Renal cortical epithelial cell (primary cell): ENCODE measurements at regions not wholly inside any gene's neighbourhood (a gene's known extent, or its start where the extent isn't known, plus 50 kb on each side); places are given as distances from the start of the nearest gene placed in this dataset.
"Not testable (repeated sequence)": the region's sequence is repeated elsewhere in the genome, so short reads cannot be mapped to it uniquely, and the experiment has no call there.

Experiments
- DNase-seq: peaks from one replicate; pipeline ENCODE4 v3.0.0-alpha.2; 2011; ENCODE audit warnings: low read depth

DNA sequence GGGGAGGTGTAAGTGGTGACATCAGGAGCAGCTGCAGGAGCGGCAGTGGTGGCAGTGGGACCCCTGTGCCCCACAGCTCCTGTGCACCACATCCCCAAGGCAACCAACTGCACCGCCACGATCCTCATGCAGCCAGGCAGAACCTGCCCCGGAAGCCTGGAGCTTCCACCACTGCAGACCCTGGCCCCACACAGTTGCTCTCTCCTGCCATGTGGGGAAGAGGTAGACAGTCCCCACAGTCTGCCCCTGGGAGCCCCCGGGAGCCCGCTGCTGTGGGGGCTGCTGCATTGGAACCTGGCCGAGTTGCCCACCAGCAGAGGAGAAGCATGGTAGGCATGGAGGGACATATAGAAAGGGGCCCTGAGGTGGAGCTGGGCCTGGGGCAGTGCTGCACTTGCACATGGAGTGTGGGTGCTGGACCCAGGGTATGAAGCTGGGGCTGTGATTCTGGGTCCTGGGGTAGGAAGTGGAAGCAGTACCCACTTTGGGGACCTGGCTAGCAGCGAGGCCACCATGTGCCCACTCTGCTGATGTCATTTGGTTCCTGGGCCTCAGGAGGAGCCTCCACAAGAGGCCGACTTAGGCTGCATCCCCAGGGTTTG, 623.3 kb upstream of the LRRTM4 start:
- no peak for DNase-seq

DNA sequence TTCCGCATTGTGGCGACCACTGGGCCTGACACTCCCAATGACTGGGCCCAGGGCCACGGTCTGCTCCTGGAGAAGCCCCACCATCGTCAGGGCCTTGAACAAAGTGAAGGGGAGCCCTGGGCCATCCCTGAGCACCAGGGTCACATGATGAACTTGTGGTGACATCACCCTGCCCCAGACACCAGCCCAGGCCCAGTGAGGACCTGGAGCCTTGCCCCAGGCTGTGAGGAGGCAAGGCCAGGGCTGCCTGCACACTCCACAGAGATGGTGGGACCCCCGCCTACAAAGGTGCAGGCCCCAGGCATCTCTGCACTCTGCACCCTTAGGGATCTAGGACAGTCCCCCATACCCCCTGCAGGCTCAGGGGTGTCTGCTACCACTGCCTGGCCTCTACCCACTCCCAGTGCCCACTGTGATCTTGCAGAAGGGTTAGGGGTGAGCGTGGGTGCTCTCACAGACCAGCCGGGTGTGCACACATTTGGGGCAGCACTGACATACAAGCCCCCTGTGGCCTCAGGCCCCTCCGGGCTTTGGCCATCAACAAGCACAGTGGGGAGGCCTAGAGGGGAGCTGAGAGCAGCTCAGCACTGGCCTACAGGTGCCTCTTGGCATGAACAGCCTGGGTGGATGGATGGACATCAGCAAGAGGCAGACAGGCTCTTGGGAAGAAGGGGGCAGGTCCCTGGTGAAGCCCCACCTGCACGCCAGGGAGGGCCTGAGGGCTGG, 624.0 kb upstream of the LRRTM4 start:
- DNase-seq: no peak

DNA sequence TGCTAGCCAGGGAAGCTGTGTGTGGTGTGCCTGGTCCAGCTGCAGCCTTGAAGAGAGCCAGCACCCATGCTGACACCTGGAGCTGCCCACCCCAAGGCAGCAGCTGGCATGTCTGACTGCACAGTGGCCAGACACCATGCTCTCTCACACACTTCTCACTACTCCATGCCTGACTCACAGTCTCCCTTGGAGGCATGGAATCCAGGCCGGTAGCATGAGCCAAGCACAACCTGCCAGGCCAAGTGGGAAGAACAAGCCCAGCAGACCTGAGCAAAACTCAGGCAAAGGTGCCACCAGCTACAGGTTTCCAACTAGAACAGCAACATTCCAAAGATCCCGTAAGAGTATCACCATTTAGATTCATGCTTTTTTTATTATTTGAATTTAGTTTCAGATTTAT, 625.3 kb upstream of the LRRTM4 start:
- DNase-seq: no peak

DNA sequence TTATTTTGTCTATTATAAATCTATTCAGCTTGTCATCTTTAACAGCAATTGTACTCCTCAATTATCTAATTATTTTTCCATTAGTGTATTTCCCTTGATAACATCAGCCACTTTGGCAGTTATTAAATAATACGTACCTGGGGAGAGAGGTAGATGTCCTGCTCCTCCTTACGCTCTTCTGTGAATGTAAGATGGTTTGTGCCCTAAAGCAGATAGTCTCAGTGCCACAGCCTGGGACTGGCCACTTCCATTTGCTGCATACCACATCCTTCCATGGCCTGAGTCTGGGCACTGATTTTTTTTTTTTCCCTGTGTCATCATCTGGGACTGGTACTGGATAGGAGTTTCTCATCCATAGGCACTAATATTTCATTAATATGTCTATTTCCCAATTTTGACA, 632.4 kb upstream of the LRRTM4 start:
- no peak for DNase-seq

DNA sequence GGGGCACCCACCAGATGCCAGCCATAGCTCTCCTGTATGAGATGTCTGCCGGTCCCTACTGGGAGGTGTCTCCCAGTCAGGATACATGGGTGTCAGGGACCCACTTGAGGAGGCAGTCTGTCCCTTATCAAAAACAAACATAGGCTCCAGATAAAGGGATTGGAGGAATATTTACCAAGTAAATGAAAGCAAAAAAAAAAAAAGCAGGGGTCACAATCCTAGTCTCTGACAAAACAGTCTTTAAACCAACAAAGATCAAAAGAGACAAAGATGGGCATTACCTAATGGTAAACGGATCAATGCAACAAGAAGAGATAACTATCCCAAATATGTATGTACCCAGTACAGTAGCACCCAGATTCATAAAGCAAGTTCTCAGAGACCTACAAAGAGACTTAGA, 640.0 kb upstream of the LRRTM4 start:
- no peak for DNase-seq

DNA sequence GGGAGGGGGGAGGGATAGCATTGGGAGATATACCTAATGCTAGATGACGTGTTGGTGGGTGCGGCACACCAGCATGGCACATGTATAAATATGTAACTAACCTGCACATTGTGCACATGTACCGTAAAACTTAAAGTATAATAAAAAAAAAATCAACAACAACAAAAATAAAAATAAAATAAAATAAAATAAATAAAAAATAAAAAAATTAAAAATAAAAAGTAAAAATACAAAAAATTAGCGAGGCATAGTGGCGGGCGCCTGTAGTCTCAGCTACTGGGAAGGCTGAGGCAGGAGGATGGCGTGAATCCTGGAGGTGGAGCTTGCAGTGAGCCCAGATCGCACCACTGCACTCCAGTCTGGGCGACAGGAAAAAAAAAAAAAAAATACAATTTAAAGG, 650.0 kb upstream of the LRRTM4 start:
- DNase-seq: not testable (repeated sequence)

DNA sequence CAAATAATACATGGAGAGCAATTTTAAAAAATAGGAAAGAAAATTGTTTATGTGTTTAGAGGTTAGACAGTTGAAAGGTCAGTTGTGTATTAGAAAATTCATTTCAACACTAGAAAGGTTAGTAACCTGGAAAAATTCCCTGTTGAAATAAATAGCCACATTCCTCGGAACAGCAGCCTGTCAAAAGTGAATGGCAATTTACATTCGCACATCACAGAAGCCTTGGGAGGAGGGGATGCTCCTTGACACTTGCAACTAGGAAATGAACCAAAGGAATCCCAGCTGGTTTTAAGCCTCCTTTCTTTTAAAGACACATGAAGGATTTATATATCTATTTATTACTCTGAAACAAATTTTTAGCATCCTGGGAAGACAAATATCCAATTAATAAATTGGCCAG, 653.5 kb upstream of the LRRTM4 start:
- DNase-seq: no peak

DNA sequence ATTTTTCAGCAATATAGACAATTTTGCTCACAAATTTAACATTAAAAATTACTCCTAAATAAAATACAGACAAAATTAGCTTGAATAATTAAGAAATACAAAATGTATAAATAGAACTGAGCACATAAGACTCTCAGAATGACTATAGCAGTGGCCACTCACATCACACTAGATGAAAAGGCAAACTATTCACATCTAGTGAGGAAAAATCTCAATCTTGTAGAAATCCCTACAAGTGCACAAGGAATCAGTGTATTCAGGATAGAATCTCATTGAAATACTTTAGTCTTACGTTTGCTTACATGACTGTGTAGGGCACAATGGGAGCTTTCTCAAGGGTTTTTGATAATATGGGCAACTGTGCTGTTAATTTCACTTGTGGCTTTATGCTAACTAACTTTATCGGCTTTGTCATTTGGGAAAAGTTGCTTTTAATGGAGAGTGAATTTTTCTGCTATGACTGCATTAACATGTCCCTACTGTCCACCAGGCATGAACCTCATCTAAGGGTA, 678.9 kb upstream of the LRRTM4 start:
- no peak for DNase-seq

DNA sequence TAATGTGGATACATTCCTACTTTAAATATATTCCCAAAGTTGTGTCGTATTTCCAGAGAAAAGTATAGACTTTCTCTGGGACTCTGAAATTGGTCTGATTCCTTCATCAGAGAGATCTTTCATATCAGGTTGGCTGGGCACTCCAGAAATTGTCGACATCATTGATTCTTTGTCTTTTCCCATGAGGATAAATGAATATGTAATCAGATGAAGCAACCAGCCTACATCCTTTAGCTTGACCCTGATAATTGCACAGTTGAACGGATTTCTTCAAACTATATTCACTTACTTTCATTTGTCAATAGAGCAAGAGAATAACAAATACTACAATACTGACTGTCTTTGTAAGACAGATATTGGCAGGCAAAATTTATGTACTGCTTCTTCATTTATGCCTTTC, 680.2 kb upstream of the LRRTM4 start:
- DNase-seq: no peak

DNA sequence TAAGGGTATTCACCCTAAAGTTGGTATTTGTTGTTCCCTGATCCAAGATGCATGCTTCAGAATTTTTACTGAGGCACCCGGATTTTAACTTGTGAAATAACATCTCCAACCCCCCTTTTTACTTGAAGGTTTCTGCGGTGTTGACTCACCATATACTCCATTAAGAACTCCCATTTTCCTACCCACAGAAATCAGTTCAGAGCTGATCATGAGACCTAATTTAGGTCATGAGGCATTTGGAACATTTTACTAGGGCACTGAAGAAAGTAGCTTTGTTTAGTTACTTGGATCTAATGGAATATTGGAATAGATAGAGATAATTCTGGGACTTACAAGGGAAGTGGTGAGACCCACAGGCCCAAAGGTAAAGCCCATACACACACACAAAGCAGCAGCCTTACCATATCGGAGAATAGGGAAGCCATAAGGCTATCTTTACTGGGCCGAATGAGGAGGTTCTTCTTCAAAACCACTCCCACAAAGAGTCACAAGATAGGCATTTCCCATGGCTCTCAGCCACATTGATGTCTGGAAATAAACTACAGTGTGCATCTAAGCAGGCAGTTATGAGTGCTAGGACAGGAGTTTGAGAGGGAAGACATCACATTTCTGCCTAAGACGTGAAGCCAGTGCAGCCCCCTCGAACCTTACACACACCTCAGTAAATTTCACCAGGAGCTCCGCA, 681.0 kb upstream of the LRRTM4 start:
- DNase-seq: no peak

DNA sequence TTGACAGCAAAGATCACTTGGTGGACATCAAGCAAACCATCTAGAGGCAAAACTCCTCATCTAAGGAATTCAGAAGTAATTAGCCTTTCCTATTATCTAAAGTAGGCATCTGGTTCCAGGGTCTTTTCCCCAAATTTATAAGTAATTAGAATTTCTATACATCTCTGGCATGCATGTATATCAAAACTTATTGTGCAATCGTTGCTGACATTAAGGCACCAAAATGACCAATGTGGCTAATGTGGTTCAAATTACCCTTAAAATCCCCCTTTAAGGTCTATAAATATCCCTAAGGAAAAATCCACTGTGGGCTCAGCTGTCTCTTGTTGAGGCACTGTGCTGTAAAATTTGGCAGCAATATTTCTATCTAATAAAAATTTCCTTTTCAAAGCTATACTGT, 695.9 kb upstream of the LRRTM4 start:
- DNase-seq: no peak

DNA sequence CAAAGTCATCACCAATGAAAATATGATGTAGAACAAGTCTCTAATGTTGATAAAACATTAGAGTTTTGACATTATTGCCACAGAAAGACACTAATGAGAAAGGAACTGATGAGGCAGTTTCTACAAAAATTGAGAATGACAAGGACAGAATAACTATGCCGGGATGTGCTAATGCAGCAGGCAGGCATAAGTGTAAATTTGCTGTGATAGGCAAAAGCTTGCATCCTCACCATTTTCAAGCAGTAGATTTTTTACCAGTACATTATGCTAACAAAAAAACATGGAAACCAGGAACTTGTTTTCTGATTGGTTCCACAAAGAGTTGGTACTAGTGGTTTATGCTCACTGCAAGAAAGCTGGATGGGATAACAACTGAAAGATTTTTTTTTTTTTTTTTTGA, 715.5 kb upstream of the LRRTM4 start:
- DNase-seq: no peak

DNA sequence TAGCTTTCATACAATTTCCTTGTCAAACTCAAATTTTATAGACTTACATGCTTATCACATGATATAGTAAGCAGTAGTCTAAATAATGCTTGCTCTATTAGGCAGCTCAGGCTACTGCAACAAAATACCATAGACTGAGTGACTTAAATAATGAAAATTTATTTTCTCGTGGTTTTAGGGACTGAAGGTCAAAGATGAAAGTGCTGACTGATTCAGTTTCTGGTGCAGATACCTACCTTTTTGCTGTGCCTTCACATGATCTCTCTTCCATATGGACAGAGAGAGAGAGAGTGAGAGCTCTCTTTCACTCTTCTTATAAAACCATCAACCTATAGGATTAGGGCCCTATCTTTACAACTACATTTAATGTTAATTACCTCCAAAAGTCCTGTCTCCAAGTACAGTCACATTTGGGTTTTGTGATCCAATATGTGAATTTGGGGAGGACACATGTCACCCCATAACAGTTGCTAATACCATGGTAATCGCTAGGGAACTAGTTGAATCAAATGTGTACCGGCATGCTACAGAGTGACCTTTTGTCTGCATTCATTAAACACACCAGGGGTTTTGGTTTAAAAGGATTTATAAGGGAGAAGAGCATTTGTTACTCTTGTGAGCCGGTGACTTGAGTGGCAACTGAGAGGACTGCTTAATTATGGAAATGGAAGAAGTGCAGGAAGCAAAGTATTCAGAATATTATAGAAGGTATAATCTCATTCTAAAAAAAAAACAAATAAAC, 723.4 kb upstream of the LRRTM4 start:
- no peak for DNase-seq

DNA sequence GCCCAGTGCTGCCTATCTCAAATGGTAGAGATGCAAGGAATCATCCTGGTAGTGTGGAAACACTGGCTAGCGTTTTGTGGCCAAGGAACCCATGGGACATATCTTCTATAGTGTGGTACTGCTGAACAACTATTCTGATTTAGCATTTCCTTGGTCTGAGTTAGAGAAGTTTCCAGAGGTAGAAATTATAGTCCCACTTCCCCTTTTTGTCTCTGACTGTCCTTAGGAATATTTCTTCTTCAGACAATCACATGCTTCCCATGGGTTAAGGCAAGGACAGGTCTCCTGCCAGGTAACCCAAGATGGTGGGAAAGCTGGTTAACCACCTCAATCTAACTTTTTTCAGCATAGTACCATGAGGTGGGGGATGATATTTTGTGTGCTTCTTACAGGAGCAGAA, 729.5 kb upstream of the LRRTM4 start:
- DNase-seq: no peak

DNA sequence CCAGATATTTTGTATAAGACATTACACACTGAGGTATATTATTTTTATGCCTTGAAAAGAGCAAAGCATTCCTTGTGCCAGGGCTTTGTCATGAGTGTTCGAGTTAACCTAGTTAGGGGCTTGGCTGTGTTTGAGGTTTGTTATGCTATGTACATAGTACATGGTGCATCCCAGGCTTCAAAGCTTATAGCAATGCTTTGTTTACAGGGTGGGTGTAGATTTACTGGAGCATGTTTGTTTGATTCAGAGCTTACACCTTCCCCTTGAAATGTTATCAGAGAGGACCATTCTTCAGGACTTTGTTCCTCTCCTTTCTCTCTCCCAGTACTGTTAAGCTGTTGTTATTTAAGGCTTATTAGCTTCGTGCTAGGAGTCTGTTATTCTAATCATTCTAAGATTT, 738.7 kb upstream of the LRRTM4 start:
- DNase-seq: no peak

DNA sequence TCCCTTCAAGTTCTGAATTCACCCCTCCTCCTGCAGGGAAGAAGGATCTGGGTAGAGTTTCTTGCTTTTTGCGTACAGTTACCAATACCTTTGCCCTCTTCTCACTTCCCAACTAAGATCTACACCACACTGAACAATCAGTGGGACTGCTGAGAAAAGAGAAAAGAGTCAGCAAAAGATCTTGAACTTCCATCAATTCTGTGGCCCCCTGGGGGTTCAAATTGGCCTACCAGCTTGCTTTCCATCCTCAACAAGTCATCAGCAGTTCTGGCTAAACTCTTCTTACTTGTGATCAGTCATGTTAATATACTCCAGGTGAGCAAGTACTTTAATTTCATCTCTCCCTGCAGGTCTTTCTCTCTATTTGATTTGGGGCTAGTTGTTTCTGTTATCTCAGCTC, 739.3 kb upstream of the LRRTM4 start:
- DNase-seq: no peak

DNA sequence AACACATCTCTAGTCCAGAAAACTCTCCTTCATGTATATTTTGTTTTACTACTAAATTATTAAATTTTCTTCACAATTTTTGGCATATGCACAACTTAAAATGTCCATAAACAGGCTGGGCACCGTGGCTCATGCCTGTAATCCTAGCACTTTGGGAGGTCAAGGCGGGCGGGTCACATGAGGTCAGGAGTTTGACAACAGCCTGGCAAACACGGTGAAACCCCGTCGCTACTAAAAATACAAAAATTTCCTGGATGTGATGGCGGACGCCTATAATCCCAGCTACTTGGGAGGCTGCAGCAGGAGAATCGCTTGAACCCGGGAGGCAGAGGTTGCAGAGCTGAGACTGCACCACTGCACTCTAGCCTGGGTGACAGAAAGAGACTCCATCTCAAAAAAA, 739.9 kb upstream of the LRRTM4 start:
- DNase-seq: not testable (repeated sequence)

DNA sequence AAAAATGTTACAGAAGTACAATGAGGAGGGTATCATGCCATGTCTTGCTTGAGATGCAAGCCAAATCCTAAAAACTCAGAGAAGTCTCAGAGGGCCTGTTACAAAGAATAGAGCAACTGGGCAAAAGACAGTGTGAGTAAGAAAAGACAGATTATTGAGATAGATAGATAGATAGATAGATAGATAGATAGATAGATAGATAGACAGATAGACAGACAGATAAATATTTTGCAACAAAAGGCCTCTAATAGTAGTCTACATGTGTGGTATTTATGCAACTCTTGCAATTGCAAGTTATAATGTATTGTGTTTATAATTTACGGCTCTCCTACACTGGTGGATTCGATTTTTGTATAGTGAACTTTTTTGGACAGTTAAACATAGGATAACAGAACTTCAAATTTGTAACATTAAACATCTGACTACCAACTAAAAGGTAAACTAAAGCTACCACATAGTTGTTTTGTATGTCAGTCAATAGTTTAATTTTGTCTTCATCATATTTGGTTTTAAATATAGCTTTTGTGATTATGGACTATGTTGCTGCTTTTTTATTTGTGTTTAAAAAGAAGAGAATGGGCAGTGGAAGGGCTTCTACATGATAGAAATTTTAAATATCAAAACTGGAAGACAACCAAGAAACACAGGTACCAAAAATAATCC, 740.7 kb upstream of the LRRTM4 start:
- no peak for DNase-seq

DNA sequence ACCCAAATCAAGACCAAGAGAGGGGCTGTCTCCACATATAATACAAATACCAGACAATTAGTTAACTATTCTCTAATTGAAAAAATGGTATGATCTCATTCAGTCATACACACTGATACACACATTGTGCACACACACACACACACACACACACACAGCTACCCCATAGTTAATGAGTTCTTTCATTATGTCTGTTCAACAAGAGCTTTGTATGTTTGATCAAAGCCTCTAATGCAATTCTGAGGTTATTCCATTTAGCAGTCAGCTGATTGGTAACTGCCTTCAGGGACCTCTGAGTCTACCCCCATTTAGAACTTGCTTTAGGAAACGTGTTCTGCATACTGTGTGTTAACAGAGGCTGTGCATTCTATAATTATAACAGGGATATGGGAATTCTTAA, 741.4 kb upstream of the LRRTM4 start:
- no peak for DNase-seq

DNA sequence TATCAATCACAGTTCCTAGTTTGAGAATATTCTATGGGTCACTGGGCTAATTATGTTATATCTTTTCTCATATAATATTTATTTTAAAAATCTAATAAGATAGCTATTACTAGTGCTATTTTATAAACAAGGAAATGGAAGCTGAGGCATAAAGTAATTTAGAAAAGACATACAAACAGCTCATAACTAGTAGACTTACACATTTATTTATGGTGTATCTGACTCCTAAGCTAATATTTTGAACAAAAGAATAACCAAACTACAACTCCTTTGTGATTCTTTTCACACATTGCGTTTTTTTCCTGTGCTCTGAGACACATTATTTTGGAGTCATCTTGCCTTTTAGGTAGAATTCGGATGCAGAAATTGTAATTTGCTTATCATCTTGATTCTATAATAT, 742.0 kb upstream of the LRRTM4 start:
- no peak for DNase-seq

DNA sequence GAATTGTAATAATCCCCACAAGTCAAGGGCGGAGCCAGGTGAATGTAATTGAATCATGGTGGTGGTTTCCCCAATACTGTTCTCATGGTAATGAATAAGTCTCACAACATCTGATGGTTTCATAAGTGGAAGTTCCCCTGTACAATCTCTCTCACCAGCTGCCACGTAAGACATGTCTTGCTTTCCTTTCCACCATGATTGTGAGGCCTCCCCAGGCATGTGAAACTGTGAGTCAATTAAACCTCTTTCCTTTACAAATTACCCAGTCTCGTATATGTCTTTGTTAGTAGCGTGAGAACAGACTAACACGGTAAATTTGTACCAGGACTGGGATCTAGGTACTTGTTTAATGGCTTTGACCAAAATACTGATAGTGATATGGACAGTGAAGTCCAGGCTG, 744.3 kb upstream of the REG3G start:
- DNase-seq: no peak
